ENCODE measurements at regions not wholly inside any gene's neighbourhood (a gene's known extent, or its start where the extent isn't known, plus 50 kb on each side); places are given as distances from the start of the nearest gene placed in this dataset.

DNA sequence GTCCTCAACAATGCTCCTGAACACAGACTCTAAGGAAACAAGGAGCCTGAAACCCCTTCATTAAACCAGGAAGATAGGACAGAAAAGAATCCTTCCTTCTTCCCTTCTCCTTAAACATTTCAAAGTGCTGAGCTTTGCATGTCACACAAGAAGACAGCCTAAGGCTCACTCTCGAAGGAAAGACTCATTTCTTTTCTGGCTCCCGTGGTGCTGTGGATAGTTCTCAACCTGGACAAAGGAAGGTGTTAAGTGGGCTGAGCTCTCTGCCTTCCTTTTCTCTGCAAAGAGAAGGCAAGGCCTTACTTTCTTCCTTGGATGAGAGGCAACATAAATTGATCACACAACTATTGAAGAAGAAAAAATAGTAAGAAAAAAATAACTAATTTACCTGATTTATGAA is 452.4 kb upstream of the DDI1 start:
- TF ChIP-seq, protein P1, sequence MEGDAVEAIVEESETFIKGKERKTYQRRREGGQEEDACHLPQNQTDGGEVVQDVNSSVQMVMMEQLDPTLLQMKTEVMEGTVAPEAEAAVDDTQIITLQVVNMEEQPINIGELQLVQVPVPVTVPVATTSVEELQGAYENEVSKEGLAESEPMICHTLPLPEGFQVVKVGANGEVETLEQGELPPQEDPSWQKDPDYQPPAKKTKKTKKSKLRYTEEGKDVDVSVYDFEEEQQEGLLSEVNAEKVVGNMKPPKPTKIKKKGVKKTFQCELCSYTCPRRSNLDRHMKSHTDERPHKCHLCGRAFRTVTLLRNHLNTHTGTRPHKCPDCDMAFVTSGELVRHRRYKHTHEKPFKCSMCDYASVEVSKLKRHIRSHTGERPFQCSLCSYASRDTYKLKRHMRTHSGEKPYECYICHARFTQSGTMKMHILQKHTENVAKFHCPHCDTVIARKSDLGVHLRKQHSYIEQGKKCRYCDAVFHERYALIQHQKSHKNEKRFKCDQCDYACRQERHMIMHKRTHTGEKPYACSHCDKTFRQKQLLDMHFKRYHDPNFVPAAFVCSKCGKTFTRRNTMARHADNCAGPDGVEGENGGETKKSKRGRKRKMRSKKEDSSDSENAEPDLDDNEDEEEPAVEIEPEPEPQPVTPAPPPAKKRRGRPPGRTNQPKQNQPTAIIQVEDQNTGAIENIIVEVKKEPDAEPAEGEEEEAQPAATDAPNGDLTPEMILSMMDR (IDR thresholded peaks at IDR 0.05; ENCODE audit: poor library complexity) = no peak
- no peak for TF ChIP-seq EZH2 (IDR thresholded peaks at IDR 0.05; ENCODE audit: borderline replicate concordance)
- no peak for TF ChIP-seq EZH2phosphoT487 (IDR thresholded peaks at IDR 0.05; ENCODE audit: low read depth, severe bottlenecking, unreplicated experiment)
